NCI-H226 (cell line): ENCODE measurements at regions not wholly inside any gene's neighbourhood (a gene's known extent, or its start where the extent isn't known, plus 50 kb on each side); places are given as distances from the start of the nearest gene placed in this dataset.
"Not testable (repeated sequence)": the region's sequence is repeated elsewhere in the genome, so short reads cannot be mapped to it uniquely, and the experiment has no call there.

ENCODE experiments used
- DNase-seq: peaks from one replicate; pipeline ENCODE4 v3.0.0-alpha.2; 2015

DNA sequence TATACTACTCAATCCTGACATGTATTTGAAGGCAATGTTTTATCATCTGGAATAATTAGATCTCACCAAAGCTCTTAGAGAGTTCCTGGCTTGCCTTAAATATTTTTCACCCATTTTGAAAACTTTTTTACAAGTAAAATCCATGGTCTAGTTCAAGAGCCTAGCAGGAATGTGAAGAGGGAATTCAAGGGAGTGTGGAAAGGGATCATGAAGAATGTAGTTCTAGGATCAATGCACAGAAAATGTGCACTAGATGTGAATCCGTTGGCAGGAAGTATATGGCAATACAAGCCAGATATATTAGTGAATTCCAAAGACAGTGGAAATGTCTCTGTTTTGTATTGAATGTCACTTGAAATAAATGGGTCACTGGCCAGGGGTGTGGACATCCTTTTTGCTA, 167.9 kb upstream of the MOCS2 start:
- DNase-seq, result no peak

DNA sequence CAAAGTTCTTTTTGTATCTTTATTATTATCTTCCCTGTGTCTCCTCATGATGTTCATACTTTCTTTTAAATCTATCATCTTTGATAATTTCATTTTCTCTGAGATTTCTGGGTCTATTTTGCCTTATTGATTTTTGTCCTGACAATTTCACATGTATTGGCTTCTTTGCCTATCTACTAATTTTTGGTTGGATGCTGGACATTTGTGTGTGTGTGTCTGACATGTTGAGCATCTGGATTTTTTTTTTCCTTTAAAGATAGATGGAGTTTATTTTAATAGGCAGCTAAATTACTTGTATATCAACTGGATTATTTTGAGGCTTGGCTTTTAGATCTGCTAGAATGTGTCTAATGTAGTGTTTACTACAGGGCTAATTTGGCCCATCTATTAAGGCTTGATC, 178.0 kb upstream of the MOCS2 start:
- no peak for DNase-seq

DNA sequence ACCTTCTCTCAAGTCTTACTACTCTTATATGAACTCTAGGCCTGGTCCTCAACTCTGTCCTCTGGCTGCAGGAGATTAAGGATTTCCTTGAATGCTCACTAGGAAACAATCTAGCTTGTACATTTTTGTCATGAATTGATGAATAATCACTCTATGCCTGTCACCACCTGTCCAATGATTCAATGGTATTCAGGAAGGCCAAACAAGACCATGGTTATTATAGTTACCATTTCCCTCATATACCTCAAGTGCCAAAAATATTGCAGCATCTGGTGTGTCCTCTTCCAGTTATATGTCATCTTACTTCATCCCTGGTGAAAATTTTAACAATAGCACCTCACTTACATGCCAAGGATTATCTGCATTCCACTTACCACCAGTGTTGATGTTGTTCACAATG, 179.0 kb upstream of the MOCS2 start:
- DNase-seq, result no peak

DNA sequence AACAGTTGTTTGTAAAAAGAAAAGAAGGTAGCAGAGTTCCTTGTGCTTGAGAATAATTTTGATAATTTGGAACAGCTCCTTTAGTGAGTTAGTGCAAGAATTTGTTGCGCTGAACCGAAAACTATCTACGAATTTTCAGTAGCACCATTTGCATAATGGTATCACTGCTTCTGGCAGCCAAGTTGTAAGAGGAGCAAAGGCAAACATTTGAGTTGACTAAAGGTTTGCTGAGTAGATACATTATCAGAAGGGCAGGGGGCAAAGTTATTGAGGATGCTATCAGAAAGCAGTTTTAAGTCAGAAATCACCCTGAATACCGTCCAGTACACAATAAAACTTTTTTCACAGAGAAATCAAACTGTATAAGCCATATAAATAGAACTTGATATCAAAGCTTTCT, 181.5 kb upstream of the MOCS2 start:
- DNase-seq, result no peak

DNA sequence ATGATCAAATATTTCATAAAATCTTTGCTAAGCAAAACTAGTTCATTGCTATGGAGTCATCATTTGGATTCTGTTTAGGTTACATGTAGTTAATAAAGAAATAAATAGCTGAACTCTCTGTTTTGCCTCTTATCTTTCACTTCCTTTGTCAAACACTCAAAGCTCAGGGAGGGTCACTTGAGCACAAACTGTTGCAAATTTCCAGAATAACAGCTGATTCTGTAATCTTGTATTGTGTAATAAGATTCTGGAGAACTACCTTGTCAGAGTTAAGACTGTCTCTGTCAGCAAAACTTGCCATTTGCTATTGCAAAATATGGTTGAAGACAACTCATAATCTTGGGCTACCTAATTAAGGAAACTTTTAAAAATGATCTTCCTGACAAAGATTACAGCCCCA, 182.0 kb upstream of the MOCS2 start:
- DNase-seq, result peak; percentile 47

DNA sequence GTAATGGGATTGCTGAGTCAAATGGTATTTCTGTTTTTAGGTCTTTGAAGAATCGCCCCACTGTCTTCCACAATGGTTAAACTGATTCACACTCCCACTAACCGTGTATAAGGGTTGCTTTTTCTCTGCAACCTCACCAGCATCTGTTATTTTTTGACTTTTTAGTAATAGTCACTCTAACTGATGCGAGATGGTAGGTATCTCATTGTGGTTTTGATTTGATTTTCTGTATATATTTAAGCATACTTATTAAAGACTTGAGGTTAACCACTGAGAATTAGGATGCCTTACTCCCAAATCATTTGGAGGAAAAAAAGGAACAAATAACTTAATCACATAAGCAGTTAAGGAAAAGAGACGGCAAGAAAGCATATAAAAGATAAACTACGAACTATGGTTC, 181.6 kb upstream of the FST start:
- DNase-seq, result no peak

DNA sequence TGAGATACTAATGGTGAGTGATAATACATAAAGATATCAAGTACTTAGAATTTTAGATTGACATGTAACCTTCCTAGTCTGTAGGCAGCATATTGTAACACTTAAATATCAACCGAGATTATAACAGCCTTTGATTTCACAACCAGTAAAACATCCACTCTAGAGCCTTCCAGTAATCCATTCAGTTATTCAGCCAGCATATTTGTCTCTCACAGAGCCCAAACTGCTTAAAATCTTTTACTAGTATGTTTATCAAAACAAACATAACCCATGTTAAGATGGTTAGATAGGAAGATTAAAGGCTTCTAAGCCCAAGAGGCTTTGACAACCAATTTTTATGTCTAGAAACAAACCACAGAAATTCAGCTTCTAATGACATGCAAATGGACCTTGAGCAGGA, 177.9 kb upstream of the FST start:
- no peak for DNase-seq

DNA sequence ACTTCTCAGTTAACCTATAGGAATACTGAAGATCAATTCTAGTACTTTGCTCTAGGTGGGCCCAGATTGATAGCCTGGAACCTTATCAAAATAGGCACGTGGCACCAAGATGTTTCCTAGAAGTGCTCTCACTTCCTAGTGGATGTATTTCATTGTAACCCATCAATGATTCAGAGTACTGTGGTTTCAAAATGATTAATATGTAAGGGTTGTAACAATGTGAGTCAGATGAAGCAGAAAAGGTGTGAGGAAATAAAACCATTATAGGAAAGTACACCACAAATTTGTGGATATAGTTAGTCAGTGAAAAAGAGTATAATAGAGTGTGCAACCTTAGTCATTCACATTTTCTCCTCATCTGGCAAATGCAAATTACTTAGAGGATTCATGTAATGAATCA, 177.3 kb upstream of the FST start:
- peak; percentile 77 for DNase-seq

DNA sequence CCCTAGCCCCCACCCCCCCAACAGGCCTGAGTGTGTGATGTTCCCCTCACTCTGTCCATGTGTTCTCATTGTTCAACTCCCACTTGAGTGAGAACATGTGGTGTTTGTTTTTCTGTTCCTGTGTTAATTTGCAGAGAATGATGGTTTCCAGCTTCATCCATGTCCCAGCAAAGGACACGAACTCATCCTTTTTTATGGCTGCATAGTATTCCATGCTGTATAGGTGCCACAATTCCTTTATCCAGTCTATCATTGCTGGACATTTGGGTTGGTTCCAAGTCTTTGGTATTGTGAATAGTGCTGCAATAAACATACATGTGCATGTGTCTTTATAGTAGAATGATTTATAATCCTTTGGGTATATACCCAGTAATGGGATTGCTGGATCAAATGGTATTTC, 175.1 kb upstream of the FST start:
- DNase-seq, result not testable (repeated sequence)

DNA sequence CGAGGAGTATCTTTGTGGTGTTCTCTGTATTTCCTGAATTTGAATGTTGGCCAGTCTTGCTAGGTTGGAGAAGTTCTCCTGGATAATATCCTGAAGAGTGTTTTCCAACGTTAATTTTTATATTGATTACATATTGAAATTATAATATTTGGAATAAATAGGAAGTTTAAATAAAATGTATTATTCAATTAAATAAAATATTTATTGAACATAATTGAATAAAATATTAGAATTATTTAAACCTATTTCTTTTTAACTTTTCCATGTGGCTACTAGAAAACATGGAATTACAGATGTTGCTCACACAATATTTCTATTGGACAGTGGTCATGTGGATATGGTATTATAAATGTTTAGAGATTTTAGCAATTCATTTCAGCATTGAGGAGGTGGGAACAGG, 170.8 kb upstream of the FST start:
- DNase-seq, result no peak

DNA sequence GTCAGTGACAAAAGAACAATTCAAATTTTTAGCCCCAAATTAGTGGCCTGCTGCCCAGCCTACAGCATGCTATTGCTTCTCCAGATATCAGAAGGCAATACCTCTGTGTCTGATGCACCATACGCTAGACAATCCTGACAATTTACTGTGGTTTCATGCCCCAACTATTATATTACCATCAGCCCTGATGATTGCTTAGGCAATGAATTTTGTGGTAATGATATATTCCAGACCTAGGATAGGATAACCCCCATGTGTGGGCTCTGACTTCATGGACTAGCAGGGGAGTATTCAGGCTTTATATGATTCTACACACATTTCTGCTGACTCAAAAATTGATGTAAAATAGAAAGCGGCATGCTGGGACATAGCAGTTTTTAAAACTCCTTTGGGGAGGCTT, 168.7 kb upstream of the FST start:
- no peak for DNase-seq

DNA sequence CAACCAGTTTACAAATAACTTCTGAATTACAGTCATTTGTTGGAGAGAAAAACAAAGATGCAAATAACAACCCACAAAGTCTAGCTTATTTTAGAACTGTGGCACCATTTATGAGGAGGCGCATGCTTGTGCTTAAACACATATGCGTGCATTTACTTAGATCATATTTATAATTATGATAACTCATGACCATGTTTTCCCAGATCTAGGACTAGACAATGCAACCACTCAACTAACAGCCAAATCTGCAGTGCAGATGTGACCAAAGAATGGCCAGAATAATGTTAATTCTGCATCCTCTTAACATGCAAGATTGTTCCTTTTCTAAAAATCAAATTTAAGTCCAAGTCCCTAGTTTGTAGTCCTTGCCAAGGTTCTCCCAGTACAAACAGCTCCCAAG, 167.3 kb upstream of the FST start:
- no peak for DNase-seq

DNA sequence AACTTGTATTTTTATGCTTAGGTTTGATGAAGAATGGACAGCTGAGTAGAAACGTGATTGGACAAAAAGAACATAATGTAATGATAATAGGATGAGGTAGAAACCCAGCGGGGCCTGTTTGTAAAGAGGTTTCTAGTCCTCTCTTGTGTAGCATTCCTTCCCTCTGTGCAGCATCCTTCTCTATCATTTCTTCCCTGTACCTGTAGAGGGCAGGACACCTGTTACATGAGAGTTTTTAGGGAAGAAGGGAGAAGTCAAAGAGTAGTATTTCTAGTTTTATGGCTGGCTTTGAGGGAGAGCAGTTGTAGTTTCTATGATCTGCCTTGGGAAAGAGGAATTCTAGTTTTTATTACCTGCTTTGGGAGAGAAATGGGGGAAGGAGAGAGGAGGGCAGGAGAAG, 162.1 kb upstream of the FST start:
- DNase-seq, result no peak

DNA sequence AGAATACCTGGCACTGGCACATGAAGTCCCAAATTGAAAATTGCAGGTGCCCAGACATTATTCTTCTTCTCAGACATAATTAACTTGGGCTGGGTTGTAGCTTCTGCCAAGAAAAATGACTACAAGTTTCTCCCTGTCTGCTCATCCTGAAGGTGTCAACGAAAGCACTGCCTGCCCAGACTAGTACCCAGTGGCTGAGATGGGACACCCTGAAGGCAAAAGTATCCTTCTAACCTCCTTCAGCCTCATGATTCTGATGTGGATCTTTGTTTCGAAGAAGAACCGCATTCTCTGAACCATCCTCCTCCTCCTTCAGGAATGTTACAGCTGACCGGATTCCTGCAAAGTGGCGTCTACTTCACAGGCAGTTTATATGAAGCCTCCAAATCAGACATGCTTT, 161.1 kb upstream of the FST start:
- no peak for DNase-seq

DNA sequence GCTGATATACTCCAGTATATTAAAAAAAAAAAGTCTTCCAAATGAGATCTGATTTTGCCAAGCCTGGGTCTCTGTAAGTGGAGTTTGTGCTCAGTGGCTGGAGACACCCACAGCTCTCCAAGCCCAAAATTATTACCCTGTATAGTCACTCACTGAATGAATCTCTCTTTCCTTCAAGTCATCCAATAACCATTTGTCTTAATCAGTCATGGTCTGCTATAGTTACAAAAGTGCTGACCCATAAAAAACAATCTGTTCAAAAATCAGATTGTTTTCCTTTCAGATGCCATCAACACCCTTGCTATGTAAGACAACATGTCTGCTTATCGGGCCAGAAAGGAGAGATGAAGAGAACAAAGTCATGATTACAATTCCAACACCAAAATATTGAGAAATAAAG, 159.4 kb upstream of the FST start:
- no peak for DNase-seq

DNA sequence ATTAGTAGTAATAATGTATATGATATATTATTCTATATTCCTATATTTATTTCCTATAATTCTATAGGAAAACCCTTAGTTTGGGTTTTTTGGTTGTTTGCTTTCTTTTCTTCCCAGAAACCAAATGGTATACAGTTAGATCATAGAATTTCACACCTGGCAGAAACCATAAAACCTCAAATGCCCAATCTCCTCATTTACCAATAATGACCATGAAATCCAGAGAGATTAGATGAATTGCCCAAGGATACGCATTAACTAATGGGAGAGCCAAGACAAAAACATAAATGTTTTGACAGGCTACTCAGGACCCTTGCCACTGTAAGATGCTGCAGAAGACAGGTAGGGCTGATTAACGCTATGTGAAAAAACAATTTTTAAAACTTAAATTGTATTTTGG, 158.7 kb upstream of the FST start:
- no peak for DNase-seq

DNA sequence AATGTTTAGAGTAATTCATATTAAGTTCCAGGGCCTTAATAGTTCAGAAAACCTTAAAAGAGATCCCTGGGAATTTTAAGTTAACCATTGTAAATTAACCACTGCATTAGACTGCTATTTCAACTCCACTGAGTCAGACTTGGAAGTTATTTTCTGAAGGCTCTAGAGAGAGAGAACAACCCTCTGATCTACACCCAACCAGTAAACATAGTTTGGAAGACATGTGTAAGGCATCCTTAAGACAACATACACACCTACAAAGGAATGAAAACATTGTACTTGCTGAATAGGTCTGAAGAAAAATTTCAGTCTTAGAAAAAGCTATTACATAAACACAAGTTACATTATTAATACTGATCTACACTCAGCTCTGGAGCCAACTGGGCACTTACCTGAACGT, 158.2 kb upstream of the FST start:
- no peak for DNase-seq

DNA sequence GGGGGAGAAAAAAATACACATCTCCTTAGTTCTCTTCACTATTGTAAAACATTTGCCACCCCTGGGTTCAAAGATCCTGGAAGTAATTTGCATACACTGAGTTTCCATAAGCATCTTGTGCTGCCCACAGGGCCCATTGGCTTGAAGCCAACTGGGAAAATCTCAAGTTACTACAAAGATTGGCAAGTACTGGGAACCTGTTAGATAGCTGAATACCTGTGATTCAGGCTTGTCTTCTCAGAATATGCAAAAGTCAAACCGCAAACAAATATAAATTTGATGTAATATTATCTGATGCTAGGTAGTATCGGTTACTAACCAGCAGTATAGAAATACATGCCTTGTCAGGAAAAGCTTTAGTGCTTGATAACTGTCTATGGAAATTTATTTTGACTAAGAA, 156.9 kb upstream of the FST start:
- no peak for DNase-seq

DNA sequence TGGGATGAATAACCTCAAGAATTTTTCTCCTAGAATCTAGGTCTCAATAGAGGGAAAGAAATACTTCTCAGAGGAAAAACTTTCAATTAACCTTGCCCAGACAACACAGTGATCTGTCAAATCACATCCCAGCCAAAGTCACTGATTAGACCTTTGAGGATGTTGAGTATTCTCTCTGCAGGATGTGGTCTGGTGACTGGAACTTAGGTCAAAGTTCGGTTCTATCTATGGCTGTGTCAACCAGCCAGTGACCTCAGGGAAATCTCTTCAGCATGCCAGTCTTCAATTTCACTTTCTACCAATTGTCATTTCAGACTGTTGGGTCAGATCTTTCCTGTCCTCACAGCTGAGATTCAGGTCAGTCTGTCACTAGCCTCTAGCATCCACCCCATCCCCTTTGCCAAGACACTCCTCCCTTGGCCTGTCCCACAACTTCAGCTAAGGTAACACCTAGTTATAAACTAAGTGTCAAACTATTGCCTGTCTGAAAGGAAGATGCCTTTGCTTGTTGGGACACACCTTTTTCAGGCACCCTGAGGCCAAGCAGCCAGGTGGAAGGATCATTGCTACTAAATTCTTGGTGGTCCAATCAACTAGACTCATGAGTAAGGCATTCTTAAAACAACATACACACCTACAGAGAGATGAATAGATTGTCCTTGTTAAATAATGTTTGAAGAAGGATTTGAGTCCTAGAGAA, 156.3 kb upstream of the FST start:
- no peak for DNase-seq

DNA sequence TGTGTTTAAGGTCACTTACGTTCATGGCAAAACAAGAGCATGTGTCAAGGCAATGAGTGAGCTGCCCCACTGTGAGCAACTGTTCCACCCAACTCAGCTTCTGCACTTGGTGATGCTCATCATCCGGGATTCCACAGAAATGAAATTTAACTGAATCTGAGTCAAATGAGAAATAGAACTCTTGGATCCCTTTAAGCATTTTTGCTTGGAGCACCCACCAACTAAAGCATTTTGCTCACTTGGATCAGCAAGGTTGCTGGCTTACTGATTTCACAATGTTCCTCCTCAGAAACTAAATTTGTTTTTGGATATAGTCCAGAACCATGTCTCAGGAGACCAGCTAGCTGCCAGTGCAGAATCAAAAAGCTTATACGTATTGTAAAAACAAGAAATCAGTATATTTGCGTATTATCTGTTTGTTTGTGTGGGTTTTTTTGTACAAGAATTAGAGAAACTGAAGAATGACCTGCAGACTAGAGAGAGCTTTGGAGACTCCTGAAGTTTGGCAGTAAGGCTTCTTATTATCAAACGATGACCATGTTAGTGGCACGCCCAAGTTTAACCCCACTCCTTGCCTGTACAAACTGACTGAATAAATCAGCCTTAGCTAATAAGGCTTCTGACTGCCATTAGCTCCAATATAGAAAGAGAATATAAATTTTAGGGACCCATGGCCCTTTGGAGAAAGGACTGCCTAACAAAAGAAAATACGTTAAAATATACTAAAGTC, 153.8 kb upstream of the FST start:
- DNase-seq, result no peak

DNA sequence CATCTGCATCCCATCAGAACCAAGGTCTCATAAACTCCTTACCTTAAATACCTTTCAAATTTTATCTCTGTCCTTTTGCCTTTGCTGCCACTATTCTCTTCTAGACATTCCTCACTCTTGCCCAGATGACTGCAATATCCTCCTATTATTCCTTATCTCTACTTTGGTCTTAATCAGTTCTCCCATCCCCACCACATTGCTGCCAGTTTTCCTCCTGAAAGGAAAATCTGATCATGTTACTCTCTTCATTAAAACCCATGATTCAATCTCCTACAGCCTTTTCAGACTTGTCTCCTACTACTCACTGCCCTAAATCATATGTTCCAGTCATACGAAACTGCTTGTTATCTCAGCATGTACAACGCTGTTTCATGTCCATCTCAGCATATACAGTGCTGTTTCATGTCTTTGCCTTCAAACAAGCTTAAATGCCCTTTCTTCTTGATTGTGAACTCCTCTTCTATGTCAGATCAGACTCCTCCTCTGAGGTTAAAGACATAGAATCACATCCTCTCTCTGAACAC, 152.6 kb upstream of the FST start:
- DNase-seq, result no peak

DNA sequence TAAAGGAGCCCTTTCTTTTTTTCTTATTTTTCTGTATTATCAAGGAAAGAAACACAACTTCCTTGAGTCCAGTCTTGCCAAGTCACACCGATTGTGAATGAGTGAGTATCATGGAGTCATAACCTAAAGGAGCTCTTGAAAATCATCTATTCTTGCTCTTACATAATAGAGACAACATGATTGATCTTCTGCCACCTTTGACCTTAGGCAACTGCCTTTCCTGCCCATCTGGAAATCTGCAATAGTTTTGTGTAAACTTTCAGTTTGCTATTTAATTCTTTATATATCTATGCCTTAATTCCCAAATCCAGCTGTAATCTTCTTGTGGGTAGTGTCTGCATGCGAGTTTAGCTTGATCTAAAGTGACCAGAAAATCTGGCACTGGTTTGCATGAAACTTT, 149.9 kb upstream of the FST start:
- DNase-seq, result no peak

DNA sequence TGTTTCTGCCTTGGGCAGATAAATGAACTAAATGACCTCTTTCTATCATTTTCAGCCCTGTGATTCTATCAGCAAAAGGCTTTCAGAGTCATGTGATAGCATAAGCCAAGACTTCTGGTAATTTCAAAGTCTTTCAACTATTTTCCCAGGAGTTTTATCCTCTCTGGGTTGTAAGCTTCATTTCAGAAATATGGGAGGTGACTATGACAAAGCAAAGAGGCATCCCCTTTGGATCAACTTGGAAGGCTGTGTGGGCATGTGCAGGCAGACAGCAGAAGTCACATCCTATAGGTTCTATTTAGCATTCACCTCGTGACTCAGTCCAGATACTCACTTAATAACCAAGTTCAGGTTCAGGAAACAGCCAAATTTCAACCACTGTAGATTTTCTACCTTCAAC, 149.0 kb upstream of the FST start:
- peak; percentile 77 for DNase-seq

DNA sequence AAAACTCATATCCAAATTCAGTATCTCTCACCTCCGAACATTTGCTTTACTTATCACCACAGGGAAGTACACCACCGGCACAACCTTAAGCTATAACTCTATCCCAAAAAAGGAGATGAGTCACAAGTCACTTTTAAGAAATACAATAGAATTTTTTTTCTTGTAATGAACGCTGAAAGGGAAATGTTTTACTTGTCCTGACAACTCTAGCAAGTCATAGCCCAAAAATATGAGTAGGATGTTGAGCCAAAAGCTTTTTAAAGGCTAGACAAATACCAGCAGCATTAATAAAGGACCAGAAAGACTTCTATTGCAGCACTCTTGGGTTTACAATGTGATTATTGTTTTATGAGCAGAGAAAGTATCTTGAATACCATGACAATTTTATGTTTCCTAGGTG, 147.3 kb upstream of the FST start:
- DNase-seq, result no peak

DNA sequence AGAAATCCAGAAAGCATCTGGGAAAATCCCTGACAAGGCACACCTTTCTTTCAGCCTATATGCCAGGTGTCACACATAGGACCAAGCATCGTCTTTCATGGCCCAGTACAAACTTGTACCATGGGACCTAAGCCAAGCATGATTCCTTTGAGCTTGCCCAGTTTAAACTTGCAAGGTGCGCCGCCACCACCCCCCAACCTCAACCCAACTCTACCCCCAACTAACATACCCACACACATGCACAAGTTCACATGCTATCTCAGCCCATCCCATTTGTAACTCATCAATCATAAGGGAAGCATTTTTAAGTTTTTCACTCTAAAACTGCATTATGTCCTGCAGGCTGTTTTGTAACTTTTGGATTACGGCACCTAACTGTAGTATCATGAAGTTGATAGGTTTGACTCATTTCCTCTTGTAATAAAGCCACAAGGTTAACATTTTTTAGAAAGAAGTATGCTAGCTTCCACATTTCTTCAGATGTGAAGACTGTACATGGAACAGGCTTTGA, 145.9 kb upstream of the FST start:
- DNase-seq, result peak; percentile 80
